Neural progenitor cell (in vitro differentiated cells): ENCODE measurements at regions not wholly inside any gene's neighbourhood (a gene's known extent, or its start where the extent isn't known, plus 50 kb on each side); places are given as distances from the start of the nearest gene placed in this dataset.

ENCODE experiments used
- DNase-seq: peaks from one replicate; pipeline ENCODE4 v3.0.0-alpha.2; 2016; ENCODE audit warnings: low spot score
- H2AFZ ChIP-seq: fragments of 200-600 bp; sonication (generic); replicated peaks from 2 replicates; pipeline ENCODE4 v1.6.1; 2016; ENCODE audit warnings: antibody characterized with exemption
- H3F3A ChIP-seq: fragments of 200-600 bp; sonication (generic); 2 replicates; pipeline ENCODE4 v1.6.1; 2016; ENCODE audit warnings: antibody characterized with exemption, low read depth
- H3K27ac ChIP-seq: fragments of 200-600 bp; sonication (generic); 2 replicates; pipeline ENCODE4 v1.5.1; 2016; ENCODE audit warnings: mild to moderate bottlenecking
- H3K27me3 ChIP-seq: fragments of 200-600 bp; sonication (generic); 2 replicates; pipeline ENCODE4 v1.6.1; 2016; ENCODE audit warnings: mild to moderate bottlenecking, moderate library complexity
- H3K36me3 ChIP-seq: fragments of 200-600 bp; sonication (generic); 2 replicates; pipeline ENCODE4 v1.5.1; 2016
- H3K4me1 ChIP-seq: fragments of 200-600 bp; sonication (generic); 2 replicates; pipeline ENCODE4 v1.6.1; 2016; ENCODE audit warnings: mixed run types
- H3K4me2 ChIP-seq: fragments of 200-600 bp; sonication (generic); 2 replicates; pipeline ENCODE4 v1.6.1; 2016
- H3K4me3 ChIP-seq: fragments of 200-600 bp; sonication (generic); 2 replicates; pipeline ENCODE4 v1.5.1; 2016
- H3K79me2 ChIP-seq: fragments of 200-600 bp; sonication (generic); 2 replicates; pipeline ENCODE4 v1.6.1; 2016; ENCODE audit warnings: low read depth
- H3K9ac ChIP-seq: fragments of 200-600 bp; sonication (generic); 2 replicates; pipeline ENCODE4 v1.6.1; 2016
- H3K9me3 ChIP-seq: fragments of 200-600 bp; sonication (generic); 2 replicates; pipeline ENCODE4 v1.5.1; 2016; ENCODE audit warnings: low read depth
- H4K20me1 ChIP-seq: fragments of 200-600 bp; sonication (generic); 2 replicates; pipeline ENCODE4 v1.6.1; 2016; ENCODE audit warnings: low read depth
- H3K27ac Mint-ChIP-seq: 3 replicates; pipeline ENCODE4 v1.8.0; 2021; ENCODE audit warnings: mixed read lengths
- H3K27me3 Mint-ChIP-seq: 2 replicates; pipeline ENCODE4 v1.8.0; 2022; ENCODE audit warnings: low read depth, mild to moderate bottlenecking, inconsistent platforms, moderate library complexity, mixed read lengths; ENCODE audit not compliant: insufficient read depth
- H3K36me3 Mint-ChIP-seq: 3 replicates; pipeline ENCODE4 v1.8.0; 2021; ENCODE audit warnings: mixed read lengths
- H3K4me1 Mint-ChIP-seq: 3 replicates; pipeline ENCODE4 v1.8.0; 2021; ENCODE audit warnings: mixed read lengths
- H3K4me3 Mint-ChIP-seq: 3 replicates; pipeline ENCODE4 v1.8.0; 2021; ENCODE audit warnings: mild to moderate bottlenecking, moderate library complexity, mixed read lengths
- H3K9me3 Mint-ChIP-seq: 3 replicates; pipeline ENCODE4 v1.8.0; 2020; ENCODE audit warnings: mixed read lengths
- CTCF ChIP-seq: fragments of 200-600 bp; sonication (generic); IDR thresholded peaks from 2 replicates; pipeline ENCODE4 v1.5.1; 2017; ENCODE audit warnings: antibody characterized with exemption, mild to moderate bottlenecking
- EZH2 ChIP-seq: fragments of 200-600 bp; sonication (generic); IDR thresholded peaks from 2 replicates; pipeline ENCODE4 v1.6.1; 2017; ENCODE audit warnings: antibody characterized with exemption, mild to moderate bottlenecking, moderate library complexity
- EZH2phosphoT487 ChIP-seq: fragments of 200-600 bp; sonication (generic); IDR thresholded peaks from 2 replicates; pipeline ENCODE4 v1.6.1; 2017; ENCODE audit warnings: antibody characterized with exemption

- no peaks in the 10 kb centered on the region for H3K4me1 ChIP-seq
- Mint-ChIP-seq H3K4me1 (peaks cover 4% of the 10 kb centered on the region), H3K36me3 (no peaks in the 10 kb centered on the region), H3K4me3 (no peak overlapping the region), H3K27ac (no peak overlapping the region), H3K27me3 (no peaks in the 10 kb centered on the region), H3K9me3 (no peaks in the 10 kb centered on the region)
- H3K4me2 ChIP-seq: no peak overlapping the region
- H3K4me3 ChIP-seq: no peak overlapping the region
- H3K9ac ChIP-seq: no peak overlapping the region
- H3F3A ChIP-seq: no peaks in the 10 kb centered on the region
- H3K79me2 ChIP-seq: no peaks in the 10 kb centered on the region
- no peak overlapping the region for H2AFZ ChIP-seq
- no peaks in the 10 kb centered on the region for H4K20me1 ChIP-seq
- TF ChIP-seq CTCF (no peak), EZH2phosphoT487 (no peak), EZH2 (no peak)
- no peaks in the 10 kb centered on the region for H3K9me3 ChIP-seq
- DNase-seq: no peak
- no peaks in the 10 kb centered on the region for H3K36me3 ChIP-seq
- H3K27me3 ChIP-seq: no peaks in the 10 kb centered on the region
- H3K27ac ChIP-seq: no peak overlapping the region
These were observed 120.4 kb upstream of the FST start for GRCh38 chr5:53359916-53360517.

GRCh38 chr5:53360811-53361210 is 119.6 kb upstream of the FST start:
- H3K27ac Mint-ChIP-seq: no peak overlapping the region
- DNase-seq: no peak
- TF ChIP-seq EZH2: no peak

GRCh38 chr5:53361708-53362107 is 118.7 kb upstream of the FST start:
- H3K27ac Mint-ChIP-seq: no peak overlapping the region
- H3K9ac ChIP-seq: no peak overlapping the region

More at GRCh38 chr5:53360811-53361210, 119.6 kb upstream of the FST start:
- Histone ChIP-seq H4K20me1 (no peaks in the 10 kb centered on the region), H3K9ac (no peak overlapping the region), H3K4me3 (no peak overlapping the region), H3K27ac (no peak overlapping the region), H3K4me1 (no peaks in the 10 kb centered on the region), H3F3A (no peaks in the 10 kb centered on the region), H3K36me3 (no peaks in the 10 kb centered on the region), H3K4me2 (no peak overlapping the region), H3K27me3 (no peaks in the 10 kb centered on the region), H3K9me3 (no peaks in the 10 kb centered on the region), H3K79me2 (no peaks in the 10 kb centered on the region), H2AFZ (no peak overlapping the region)
- no peak overlapping the region for H3K4me3 Mint-ChIP-seq
- H3K27me3 Mint-ChIP-seq: no peaks in the 10 kb centered on the region
- H3K9me3 Mint-ChIP-seq: no peaks in the 10 kb centered on the region
- H3K4me1 Mint-ChIP-seq: peaks cover 4% of the 10 kb centered on the region
- H3K36me3 Mint-ChIP-seq: no peaks in the 10 kb centered on the region

More at GRCh38 chr5:53361708-53362107, 118.7 kb upstream of the FST start:
- no peaks in the 10 kb centered on the region for H4K20me1 ChIP-seq
- H3K9me3 ChIP-seq: no peaks in the 10 kb centered on the region
- H2AFZ ChIP-seq: no peak overlapping the region
- H3K27me3 ChIP-seq: no peaks in the 10 kb centered on the region
- Mint-ChIP-seq H3K4me1 (peaks cover 4% of the 10 kb centered on the region), H3K36me3 (no peaks in the 10 kb centered on the region), H3K9me3 (no peaks in the 10 kb centered on the region), H3K4me3 (no peak overlapping the region), H3K27me3 (no peaks in the 10 kb centered on the region)
- H3K4me3 ChIP-seq: no peak overlapping the region
- no peak for TF ChIP-seq CTCF
- H3K79me2 ChIP-seq: no peaks in the 10 kb centered on the region
- H3K27ac ChIP-seq: no peak overlapping the region
- no peaks in the 10 kb centered on the region for H3K4me1 ChIP-seq
- no peak overlapping the region for H3K4me2 ChIP-seq
- no peaks in the 10 kb centered on the region for H3F3A ChIP-seq
- no peak for DNase-seq
- H3K36me3 ChIP-seq: no peaks in the 10 kb centered on the region
